ENCODE measurements at regions not wholly inside any gene's neighbourhood (a gene's known extent, or its start where the extent isn't known, plus 50 kb on each side); places are given as distances from the start of the nearest gene placed in this dataset.

DNA sequence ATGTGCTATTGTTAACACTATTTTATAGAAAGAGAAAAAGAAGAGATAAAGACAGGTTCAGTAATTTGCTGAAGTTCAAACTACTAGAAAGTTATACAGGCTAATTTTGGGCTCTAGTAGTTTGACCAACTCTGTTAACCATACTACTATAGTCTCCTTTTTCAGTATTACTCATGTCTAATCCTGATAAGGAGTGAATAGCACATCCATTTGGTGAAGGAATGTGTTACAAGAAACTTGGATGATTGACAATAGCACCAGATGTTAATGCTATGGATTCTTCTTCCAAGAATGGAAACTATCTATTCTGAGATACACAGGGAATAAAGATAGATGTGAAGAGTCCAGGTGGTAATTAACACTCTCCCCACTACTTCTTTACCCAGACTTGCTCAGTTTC is 677.3 kb downstream of the PRELID2 start:
- no peaks in the 10 kb centered on the region for H4K20me1 ChIP-seq (replicated peaks; ENCODE audit: insufficient read depth)
- H3K79me2 ChIP-seq (replicated peaks; ENCODE audit: insufficient read depth), result no peaks in the 10 kb centered on the region
- DNase-seq (ENCODE audit: low spot score), result no peak
- 0 out of 2 replicates have a peak overlapping the region, but pooled peaks have one; percentile 55 for H3K4me2 ChIP-seq
- TF ChIP-seq ZNF462 (CRISPR knock-in tag; IDR thresholded peaks at IDR 0.05) (no peak), CREB1 (CRISPR knock-in tag; IDR thresholded peaks at IDR 0.05; ENCODE audit: low read depth) (no peak), POLR2AphosphoS5 (IDR thresholded peaks at IDR 0.05; ENCODE audit: low read depth) (no peak), JUNB (IDR thresholded peaks at IDR 0.05; ENCODE audit: unreplicated experiment) (no peak), NANOG (IDR thresholded peaks at IDR 0.05; ENCODE audit: borderline replicate concordance) (no peak), ZNF331 (CRISPR knock-in tag; IDR thresholded peaks at IDR 0.05; ENCODE audit: low read depth) (no peak)
- TF ChIP-seq, protein P1, sequence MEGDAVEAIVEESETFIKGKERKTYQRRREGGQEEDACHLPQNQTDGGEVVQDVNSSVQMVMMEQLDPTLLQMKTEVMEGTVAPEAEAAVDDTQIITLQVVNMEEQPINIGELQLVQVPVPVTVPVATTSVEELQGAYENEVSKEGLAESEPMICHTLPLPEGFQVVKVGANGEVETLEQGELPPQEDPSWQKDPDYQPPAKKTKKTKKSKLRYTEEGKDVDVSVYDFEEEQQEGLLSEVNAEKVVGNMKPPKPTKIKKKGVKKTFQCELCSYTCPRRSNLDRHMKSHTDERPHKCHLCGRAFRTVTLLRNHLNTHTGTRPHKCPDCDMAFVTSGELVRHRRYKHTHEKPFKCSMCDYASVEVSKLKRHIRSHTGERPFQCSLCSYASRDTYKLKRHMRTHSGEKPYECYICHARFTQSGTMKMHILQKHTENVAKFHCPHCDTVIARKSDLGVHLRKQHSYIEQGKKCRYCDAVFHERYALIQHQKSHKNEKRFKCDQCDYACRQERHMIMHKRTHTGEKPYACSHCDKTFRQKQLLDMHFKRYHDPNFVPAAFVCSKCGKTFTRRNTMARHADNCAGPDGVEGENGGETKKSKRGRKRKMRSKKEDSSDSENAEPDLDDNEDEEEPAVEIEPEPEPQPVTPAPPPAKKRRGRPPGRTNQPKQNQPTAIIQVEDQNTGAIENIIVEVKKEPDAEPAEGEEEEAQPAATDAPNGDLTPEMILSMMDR (conservative IDR thresholded peaks at IDR 0.05; ENCODE audit: low read depth in 2 of 2), result no peak
- TF ChIP-seq, protein P2, sequence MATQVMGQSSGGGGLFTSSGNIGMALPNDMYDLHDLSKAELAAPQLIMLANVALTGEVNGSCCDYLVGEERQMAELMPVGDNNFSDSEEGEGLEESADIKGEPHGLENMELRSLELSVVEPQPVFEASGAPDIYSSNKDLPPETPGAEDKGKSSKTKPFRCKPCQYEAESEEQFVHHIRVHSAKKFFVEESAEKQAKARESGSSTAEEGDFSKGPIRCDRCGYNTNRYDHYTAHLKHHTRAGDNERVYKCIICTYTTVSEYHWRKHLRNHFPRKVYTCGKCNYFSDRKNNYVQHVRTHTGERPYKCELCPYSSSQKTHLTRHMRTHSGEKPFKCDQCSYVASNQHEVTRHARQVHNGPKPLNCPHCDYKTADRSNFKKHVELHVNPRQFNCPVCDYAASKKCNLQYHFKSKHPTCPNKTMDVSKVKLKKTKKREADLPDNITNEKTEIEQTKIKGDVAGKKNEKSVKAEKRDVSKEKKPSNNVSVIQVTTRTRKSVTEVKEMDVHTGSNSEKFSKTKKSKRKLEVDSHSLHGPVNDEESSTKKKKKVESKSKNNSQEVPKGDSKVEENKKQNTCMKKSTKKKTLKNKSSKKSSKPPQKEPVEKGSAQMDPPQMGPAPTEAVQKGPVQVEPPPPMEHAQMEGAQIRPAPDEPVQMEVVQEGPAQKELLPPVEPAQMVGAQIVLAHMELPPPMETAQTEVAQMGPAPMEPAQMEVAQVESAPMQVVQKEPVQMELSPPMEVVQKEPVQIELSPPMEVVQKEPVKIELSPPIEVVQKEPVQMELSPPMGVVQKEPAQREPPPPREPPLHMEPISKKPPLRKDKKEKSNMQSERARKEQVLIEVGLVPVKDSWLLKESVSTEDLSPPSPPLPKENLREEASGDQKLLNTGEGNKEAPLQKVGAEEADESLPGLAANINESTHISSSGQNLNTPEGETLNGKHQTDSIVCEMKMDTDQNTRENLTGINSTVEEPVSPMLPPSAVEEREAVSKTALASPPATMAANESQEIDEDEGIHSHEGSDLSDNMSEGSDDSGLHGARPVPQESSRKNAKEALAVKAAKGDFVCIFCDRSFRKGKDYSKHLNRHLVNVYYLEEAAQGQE (IDR thresholded peaks at IDR 0.05; ENCODE audit: unreplicated experiment), result no peak
- Mint-ChIP-seq H3K36me3 (ENCODE audit: low read depth) (no peaks in the 10 kb centered on the region), H3K4me3 (no peak overlapping the region), H3K4me1 (peaks cover 28% of the 10 kb centered on the region), H3K9me3 (no peaks in the 10 kb centered on the region), H3K27me3 (ENCODE audit: insufficient read depth, low read depth, poor library complexity) (peaks cover 8% of the 10 kb centered on the region), H3K27ac (no peak overlapping the region)
- H3K36me3 ChIP-seq (ENCODE audit: insufficient read depth), result no peaks in the 10 kb centered on the region
- H3F3A ChIP-seq (replicated peaks; ENCODE audit: low read depth), result no peaks in the 10 kb centered on the region
- no peak overlapping the region; the same call in 1 of the 2 replicates for H3K27ac ChIP-seq (ENCODE audit: low read depth)
- H3K4me1 ChIP-seq (ENCODE audit: insufficient read depth), result peaks cover 27% of the 10 kb centered on the region
- ATAC-seq, result no peak
- no peak overlapping the region for H2AFZ ChIP-seq
- no peak overlapping the region for H3K4me3 ChIP-seq
- peaks cover 5% of the 10 kb centered on the region; the same call in 1 of the 2 replicates for H3K9me2 ChIP-seq (ENCODE audit: insufficient read depth)
- no peaks in the 10 kb centered on the region for H3K27me3 ChIP-seq (ENCODE audit: insufficient read depth)

Measured in GM23338 (cell line).